ENCODE measurements at regions not wholly inside any gene's neighbourhood (a gene's known extent, or its start where the extent isn't known, plus 50 kb on each side); places are given as distances from the start of the nearest gene placed in this dataset.

DNA sequence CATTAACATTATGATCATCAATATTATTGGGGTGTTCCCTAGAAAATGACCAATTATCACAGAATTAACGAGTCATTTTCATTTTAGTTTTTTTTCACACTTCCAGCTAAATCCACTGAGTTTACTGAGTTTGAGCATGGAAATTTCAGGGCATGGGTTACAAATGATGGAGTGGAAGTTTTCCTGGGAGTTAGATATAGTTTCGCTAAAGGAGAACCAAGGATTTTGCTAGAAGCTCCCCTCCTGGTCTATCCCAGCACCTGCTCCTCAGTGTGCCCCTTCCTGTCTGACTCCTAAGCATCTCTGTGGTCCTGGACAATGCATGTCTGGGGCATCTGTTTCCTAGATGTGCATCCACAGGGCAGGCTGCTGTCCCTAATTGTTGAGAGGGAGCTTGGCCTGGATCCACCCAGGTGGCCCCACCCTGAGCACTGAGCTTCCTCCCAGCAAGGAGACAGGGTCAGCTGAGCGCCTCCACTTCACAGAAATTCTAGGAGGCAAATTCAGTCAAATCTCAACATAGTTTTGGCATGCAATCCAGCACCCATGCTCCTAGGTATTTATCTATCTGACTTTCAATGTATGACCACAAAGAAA is 102.3 kb upstream of the GOLGA6L6 start:
- no peak for TF ChIP-seq CTCF (IDR thresholded peaks at IDR 0.05)
- no peak for TF ChIP-seq REST (IDR thresholded peaks at IDR 0.05; ENCODE audit: insufficient read depth in 1 of 2, low read depth in 2 of 2, low read length in 1 of 2)
- TF ChIP-seq TCF7L2 (IDR thresholded peaks at IDR 0.05; ENCODE audit: low read depth, low read length): no peak
